HCEC 1CT (cell line): ENCODE measurements at regions not wholly inside any gene's neighbourhood (a gene's known extent, or its start where the extent isn't known, plus 50 kb on each side); places are given as distances from the start of the nearest gene placed in this dataset.
"Not testable (repeated sequence)": the region's sequence is repeated elsewhere in the genome, so short reads cannot be mapped to it uniquely, and the experiment has no call there.

Experiments
- DNase-seq: peaks from one replicate; pipeline ENCODE4 v3.0.0-alpha.2; 2017

DNA sequence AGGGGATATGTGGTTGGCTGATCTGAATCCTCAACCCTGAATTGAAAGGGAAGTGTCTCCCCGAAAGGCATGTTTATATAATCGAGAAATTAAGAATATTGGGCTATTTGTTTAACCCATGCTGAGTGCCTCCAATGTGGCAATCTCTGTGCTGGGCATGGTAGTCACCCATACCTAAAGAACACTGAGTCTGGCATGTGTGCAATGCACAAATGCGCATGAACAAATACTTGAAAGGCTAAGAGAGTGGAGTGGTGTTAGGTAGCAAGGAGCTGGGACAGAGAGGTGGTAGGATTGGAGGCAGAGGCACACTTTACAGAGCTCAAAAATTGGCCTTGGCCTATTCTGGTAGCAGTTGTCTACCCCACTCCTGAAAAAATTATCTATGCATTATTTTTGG is 645.1 kb upstream of the FAM98A start:
- DNase-seq: no peak

DNA sequence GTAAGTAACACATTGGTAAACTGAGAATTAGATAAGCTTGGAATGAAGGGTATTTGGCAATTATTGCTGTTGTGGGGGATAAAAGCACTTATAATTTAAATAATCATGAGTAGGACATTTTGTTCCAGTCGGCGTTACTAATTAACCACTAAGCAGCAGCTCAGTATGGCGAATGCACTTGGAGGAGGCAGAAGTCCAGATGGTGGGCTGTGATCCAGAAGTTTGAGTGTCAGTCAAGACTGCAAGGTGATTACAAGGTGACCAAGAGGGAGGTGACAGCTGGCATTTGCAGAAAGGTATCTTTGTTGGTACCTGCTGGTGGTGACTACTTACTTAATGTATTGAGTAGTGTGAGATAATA is 643.6 kb upstream of the FAM98A start:
- DNase-seq: no peak

DNA sequence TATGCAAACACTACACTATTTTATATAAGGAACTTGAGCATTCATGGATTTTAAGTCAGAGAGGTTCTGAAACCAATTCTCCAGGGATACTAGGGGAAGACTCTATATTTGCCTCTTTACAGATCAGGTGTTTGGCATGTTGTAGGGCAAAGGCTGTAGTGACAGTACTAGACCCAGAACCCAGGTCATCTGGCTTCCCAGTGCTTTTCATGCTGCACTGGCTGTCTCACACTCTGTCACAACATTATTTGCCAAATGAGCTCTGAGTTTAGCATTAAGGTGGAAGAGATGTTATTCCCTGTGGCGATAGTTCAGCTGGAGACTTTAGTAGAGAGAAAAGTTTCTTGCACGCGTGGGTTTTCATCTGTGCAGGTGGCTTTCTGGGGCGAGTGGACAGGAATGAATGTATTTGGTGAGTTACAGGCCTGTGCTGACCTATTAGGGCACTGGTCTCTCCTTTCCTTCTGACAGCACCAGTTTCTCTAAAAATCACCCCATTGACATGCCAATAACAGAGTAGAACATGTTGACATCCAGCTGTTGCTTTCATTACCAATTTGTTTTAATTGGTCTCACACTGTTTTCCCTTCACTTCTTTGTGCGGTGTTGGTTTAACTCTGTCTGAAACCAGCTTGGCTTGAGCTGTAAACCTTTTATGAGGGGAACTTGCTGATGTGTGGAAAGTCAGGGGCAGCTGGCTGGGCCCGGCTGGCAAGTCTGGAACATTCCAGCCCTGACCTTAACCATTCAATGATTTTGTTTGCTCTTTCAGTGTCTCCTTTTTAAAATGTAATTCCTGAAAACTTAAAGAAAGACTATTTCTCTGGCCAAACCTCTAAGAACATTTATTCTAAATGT is 643.0 kb upstream of the FAM98A start:
- no peak for DNase-seq

DNA sequence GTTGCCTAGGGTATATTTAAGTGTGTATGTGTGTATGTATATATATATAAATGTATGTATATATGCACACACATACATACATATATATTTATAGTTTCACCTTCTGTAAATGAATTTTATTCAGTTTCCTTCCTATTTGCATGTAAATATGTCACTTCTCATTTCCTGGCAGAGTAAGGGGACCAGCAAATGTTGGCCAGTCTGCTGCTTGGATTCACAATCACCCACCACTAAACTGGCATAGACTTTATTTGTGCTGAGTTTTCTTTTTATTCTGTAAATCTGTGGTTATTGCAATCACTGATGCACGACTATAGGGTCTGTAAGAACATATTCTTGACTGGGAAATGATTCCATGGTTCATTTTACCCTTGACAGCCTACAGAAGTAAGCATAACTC is 640.4 kb upstream of the FAM98A start:
- DNase-seq: no peak

DNA sequence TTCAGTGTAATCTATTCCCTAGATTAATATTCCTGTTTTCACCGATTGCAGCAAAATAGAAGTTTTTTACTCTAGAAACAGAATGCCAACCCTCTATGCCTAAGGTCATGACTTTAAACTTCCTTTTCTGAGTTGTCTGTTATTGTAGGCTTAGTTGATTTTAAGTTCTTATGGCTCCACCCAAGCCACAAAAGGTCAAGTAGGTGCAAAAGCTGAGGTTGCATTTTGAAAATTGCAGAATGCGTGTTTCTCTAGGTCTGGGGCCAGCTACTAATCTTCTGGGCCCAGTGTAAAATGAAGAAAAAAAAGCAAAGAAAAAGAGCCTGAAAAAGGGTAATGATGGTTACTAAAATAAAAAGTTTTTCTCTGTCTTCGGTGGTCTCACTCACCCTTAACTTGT is 635.7 kb upstream of the FAM98A start:
- no peak for DNase-seq

DNA sequence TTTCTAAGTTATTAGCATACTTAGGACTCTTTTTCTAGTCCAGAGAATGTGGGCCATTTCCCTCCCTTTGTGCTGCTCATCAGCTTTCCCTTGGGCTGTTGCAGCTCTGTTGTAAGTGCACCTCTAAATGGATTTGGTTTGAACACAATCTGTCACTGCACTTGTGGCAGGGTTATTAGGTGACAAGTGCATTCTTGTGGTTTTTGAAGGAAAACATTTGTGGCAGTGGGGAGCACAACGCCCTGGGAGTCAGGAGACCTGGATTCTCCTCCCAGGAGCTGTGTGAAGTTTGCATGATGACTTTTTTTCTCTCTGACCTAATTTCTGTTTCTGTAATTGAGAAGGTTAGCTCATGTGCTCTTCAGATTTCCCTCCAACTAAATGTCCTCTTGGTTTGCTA is 630.9 kb upstream of the FAM98A start:
- DNase-seq: no peak

DNA sequence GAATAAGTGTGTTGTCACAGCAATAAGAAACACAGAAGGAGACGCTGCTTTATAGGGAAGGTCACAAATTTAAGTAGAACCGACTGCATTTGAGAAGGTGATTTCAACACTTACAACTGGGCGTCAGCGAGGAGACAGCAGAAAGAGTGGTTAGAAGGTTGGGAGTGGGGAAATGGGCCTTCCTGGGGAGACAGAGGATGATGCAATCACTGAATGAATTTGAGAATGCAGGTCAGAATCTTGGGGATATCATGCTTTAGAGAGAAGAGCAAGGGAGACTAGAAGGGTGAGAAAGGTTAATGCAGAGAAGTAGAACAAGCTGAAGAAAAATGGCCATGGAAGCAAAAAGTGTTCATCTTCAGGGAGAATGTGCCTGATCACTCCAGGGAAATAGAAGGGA is 616.1 kb upstream of the FAM98A start:
- DNase-seq: no peak

DNA sequence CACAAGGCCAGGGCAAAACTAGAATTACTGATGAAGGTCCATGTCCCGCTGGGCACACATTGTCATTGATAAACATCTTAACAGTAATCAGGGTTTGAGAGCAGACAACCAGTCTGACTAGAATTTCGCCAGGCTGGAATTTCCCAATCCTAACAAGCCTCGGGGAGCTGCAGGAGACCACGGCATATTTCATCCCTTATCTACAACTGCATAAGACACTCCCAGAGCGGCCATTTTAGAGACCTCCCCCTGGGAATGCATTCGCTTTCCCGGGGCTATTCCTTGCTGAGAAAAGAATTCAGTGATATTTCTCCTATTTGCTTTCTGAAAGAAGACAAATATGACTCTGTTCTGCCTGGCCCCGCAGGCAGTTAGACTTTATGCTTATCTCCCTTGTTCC is 611.3 kb upstream of the FAM98A start:
- DNase-seq: not testable (repeated sequence)

DNA sequence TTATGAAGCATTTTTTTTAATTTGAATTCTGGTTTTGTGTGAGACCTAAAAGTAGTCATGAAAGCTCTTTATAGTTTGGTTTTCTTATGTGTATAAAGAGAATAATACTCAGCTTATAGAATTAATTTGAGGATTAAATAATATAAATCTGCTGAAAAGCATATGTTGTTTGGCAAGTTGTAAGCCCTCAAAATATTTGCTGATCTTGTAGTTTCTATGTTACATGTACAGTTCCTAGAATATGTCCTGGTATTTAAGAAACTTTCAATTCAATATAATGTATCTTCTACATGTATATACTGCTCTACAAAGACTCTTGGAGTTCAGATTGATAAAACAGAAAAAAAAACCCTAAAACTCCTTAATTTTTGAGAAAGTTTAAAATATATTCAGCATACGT is 605.5 kb upstream of the FAM98A start:
- DNase-seq: no peak

DNA sequence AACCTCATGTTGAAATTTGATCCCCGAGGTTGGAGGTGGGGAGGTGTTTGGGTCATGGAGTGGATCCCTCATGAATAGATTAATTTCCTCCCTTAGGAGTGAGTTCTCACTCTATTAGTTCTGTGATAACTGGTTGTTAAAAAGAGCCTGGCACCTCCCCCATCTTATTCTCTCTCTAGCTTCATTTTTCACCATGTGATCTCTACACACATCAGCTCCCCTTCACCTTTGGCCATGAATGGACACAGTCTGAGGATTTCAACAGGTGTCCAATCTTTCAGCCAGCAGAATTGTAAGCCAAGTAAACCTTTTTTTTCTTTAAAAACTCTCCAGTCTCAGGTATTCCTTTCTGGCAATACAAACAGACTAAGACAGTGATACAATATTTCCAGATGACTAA is 602.0 kb upstream of the FAM98A start:
- DNase-seq: no peak

DNA sequence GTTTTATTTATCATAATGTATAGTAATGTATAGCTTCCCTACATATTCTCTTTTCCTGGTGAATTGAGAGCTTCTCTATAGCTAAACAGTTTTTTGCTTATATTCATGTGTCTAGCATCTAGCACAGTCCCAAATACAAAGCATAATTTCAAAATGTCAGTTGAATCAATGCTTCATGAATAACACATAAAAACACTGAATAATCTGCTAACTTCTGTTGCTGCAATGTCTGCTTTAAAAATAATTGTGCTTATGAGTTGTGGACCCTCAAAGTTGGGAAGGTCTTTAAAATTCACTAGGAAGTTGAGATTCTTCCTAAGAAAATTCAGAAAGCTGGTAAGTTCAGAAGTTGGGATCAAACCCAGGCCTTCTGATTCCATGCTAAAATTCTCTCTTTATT is 600.9 kb upstream of the FAM98A start:
- DNase-seq: no peak

DNA sequence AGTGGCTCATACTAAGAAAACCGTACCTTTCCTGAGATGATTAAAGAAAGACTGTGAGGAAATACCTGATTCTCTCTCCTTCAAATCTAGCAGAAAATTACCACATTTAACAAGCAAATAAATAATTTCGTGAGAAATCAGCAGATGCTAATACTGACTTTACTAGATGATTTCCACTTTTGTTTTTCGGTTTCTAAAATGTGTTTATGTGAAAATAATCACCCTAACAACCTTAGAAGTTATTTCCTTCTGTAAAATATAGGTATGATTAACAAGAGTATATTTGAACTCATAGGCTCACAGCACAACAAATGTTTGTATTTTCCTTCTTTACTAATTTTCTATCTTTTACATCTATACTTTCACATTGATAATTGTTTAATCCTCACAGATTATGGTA is 594.1 kb upstream of the FAM98A start:
- no peak for DNase-seq

DNA sequence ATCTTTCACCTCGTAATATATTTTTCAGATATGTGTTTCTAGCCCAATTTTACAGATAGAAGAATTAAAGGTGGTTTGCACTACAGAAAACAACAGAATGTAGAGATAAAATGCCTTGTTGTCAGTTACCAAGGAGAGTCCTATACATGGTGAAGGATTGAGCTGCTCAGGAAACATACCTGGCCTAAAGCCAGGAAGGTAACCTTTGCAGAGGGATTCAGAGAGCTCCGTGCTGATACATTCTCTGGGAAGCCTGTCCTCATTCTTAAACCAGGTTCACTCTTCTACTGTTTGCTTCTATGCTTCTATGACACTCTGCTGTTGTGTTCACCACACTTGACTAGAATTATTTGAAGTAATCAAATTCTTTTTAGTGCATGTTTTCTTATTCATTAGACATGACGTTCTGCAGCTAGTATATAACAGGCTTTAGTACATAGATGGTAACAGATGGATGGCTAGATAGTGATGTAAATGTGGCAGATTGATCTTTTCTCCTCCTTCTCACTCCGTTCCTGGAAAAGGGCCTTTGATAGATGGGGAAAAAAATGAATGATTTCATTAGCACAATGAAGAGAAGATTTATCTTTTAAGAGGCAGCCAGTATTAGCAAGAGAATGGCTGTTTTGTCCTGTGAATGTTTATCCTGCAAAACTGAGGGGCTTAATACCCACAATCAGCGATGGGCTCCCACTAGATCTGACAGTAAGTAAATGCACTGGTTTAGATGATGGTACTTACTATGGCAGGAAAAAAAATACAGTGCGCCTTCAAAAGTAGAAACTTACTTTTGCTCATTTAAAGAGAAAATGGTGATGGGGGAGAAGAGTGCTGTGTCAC is 589.6 kb upstream of the FAM98A start:
- no peak for DNase-seq

DNA sequence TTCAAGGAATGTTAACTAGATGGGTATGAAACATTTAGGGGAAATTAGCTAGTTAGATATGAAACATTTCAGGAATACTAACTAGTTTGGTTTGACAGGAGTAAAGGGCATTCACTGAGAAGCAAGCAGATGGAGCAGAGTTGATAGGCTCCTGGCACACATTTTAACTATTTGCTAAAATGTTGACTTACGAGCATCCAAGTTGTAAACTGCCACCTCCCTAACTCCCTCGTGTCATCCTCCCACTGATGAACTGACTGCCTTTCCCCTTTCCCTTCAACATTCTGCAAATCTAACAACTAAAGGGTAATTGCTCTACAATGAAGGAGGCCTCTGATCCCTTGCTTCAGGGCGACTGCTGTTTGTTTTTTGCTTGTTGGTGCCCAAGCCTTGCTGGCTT is 580.4 kb upstream of the FAM98A start:
- no peak for DNase-seq

DNA sequence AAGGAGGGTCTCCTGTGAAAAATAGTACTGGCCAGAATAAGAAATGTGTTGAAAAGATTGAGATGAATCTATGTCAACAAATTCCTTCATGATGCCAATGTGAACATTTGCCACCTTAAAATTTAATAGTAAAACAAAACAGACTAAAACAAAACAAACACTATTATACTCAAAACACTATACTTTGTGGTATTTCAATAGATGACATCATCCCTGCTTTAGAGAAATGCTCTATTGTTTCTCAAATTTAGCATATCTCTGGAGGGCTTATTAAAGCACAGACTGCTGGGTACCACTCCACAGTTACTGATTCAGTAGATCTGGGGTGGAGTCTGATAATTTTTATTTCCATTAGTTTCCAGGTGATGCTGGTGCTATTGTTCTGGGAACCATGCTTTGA is 579.4 kb upstream of the FAM98A start:
- no peak for DNase-seq

DNA sequence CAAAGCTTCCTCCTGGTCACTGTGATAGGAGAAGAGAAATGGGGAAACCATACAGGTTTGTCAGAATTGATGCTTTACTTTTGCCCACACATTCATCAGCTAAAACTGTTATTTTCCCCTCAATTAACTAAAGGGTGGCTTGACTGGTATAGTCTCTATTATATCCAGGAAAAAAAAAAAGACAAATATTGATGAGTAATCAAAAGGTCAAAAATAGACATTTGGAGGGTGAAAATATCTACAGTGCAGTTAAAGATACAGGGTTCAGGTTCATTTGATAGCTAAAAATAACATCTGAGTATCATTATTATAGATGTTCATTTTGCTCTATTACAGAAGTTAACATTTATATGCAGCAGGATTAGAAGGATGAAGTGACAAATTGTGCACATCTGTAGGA is 577.6 kb upstream of the FAM98A start:
- no peak for DNase-seq

DNA sequence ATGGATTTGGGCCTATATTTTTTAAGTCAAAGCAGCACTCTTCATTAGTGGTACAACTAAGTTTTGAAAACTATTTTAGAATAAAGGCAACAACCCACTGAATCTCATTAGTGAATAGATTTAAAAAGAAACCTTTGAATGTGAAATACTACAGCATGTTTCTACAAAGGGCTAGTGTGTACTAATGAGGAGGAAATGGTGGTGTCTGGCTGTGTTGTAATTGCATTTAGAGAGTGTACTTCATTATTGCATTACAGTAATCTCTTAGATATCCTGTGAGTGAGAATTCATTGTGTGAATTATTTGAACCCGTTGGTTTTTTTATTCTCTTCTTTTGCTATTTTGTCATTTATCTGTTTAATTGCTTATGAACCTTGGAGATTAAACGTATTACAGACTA is 575.4 kb upstream of the FAM98A start:
- DNase-seq: no peak

DNA sequence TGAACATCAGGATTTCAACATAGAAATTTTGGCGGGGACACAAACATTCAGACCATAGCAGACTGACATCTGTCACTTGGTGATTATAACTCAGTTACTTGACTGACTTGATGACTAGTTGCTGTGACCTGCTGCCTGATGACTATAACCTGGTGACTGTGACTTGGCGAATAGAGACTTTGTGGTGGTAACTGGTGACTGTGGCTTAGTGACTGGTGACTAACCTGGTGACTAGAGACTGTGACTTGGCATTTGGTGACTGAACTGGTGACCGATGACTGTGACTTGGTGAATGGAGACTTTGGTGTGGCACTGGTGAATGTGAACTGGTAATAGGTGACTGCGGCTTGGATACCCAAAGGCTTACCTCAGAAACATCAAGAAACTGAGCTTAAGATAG is 563.1 kb upstream of the FAM98A start:
- DNase-seq: no peak

DNA sequence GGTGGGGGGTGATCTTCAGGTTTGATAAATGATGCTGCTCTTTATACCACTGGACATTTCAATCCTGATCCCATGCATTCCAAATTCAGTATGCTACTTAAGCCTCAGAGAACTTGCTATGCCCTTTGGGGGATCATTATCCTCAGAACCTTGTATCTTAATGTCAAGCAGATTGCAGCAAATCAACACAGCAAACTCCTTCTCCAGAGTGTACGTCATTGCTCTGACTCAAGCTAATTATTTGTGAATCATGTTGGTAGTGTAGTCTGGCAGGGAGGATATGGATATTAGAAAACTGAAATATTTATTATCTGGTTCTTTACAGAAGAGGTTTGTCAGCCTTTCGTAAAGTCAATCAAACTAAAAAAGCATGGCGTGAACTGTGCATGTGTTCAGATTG is 562.5 kb upstream of the FAM98A start:
- DNase-seq: no peak

DNA sequence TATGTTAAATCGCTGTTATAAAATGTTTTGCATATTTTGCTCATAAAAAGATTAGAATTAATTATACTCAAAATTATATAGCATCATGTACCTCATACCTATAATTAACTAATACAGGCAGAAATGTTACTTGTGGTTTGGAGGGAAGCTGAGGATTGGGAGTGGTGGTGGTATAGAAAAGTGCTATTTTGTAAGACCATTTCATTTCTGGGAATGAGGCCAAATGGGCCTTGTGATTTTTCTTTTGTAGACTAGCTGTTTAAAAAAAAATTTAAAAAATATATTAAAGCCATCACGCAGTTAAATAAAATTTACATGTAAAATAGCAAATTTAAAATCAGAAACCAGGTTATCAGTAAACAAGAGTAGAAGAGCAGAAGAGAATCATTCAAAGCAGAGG is 560.8 kb upstream of the FAM98A start:
- DNase-seq: no peak

DNA sequence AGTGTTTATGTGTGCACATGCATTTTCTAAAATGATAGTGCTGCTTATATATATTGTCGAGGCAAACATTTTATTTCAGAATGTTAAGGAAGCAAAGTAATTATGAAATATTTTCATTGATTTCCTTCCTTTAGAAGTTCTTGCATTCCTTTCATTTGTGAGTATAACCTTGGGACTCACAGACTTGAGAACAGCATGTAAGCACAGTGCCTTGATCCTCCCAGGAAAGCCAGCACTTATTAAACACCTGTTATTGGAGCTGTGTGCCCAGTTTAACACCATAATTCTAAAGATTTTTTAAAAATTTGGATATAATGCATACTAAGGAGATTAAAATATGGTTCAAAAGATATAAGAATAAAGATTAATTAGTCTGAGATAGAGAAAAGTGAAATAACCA is 554.4 kb upstream of the FAM98A start:
- DNase-seq: no peak

DNA sequence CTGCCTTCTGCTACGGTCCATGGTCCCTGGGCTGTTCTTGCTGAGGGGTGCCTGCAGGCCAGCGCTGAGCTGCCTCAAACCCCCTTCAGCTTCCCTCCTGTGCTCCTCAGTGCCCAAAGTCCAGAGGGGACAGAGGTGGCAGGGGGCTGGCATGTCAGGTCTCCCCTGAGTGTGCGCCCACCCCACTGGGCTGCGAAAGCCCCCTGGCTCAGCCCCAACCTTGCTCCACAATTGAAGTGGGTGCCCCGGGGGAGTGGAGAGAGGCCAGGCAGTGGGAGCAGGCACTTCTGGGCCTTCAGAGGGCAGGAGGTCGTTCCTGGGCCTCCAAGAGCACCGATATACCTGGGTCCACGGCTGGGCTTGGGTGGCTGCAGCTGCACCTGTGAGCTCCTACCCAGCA is 548.7 kb upstream of the FAM98A start:
- no peak for DNase-seq

DNA sequence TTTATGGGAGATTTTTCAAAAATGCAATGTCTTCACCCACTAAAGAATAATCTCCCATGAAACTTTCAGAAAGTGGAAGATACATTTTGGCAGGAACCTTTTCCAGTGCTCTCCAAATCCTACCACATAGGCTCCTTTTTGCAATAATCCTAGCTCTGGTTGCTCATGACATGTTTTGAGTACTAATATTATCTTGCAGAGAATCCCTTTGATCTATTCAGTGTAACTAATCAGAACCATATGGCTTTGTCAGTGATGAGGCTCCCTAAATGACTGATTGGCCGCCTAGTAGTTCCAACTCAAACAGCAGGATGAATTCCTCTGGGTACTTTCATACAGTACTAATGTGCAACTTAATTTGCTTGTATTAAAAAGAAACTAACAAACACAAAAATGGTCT is 544.0 kb upstream of the FAM98A start:
- DNase-seq: no peak

DNA sequence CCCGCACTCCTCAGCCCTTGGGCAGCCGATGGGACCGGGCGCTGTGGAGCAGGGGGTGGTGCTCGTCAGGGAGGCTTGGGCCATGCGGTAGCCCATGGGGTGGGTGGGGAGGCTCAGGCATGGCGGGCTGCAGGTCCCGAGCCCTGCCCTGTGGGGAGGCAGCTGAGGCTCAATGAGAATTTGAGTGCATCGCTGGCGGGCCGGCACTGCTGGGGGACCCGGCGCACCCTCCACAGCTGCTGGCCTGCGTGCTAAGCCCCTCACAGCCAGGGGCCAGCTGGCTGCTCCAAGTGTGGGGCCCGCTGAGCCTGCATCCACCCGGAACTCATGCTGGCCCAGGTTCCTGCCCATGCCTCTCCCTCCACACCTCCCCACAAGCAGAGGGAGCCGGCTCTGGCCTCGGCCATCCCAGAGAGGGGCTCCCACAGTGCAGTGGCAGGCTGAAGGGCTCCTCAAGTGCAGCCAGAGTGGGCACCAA is 543.5 kb upstream of the FAM98A start:
- DNase-seq: not testable (repeated sequence)
